ENCODE measurements at regions not wholly inside any gene's neighbourhood (a gene's known extent, or its start where the extent isn't known, plus 50 kb on each side); places are given as distances from the start of the nearest gene placed in this dataset.

- H3K9me3 Mint-ChIP-seq = peaks cover 0 to 3% of the 10 kb centered on the region in 2 experiments; a peak in 3 of 5 replicates
- Histone ChIP-seq H3K23me2 (ENCODE audit: insufficient read length, low read depth, low read length, poor library complexity, severe bottlenecking) (no peaks in the 10 kb centered on the region), H4K91ac (ENCODE audit: insufficient read length, low read depth, low read length) (no peak overlapping the region), H3K9me3 (ENCODE audit: control insufficient read depth, low read depth, low read length) (no peaks in the 10 kb centered on the region), H3K79me1 (ENCODE audit: insufficient read depth, low read depth, low read length, poor library complexity, severe bottlenecking) (no peaks in the 10 kb centered on the region), H3K56ac (ENCODE audit: insufficient read length, low read depth, low read length) (no peak overlapping the region), H2BK15ac (ENCODE audit: low read depth, low read length) (no peak overlapping the region), H2AFZ (ENCODE audit: low read length) (no peak overlapping the region), H2BK5ac (ENCODE audit: insufficient read length, low read length) (no peak overlapping the region), H4K20me1 (ENCODE audit: control insufficient read depth, insufficient read depth, insufficient read length) (no peaks in the 10 kb centered on the region), H3K79me2 (ENCODE audit: insufficient read depth, low read length) (no peaks in the 10 kb centered on the region), H3K18ac (ENCODE audit: insufficient read length, low read depth, low read length) (no peak overlapping the region), H2BK120ac (ENCODE audit: low read depth, low read length, poor library complexity, severe bottlenecking) (no peak overlapping the region), H3K9ac (ENCODE audit: extremely low read depth, insufficient read length, low read length) (no peak overlapping the region), H4K5ac (ENCODE audit: insufficient read length, low read depth, low read length) (no peak overlapping the region), H2BK20ac (ENCODE audit: low read depth, low read length, poor library complexity, severe bottlenecking) (no peak overlapping the region), H2BK12ac (ENCODE audit: insufficient read length, low read depth, low read length) (no peak overlapping the region), H3K23ac (ENCODE audit: insufficient read length, low read depth, low read length) (no peak overlapping the region), H4K8ac (replicated peaks; ENCODE audit: insufficient read length, low read depth, low read length) (no peak overlapping the region), H3K27ac (ENCODE audit: insufficient read length, low read depth, low read length) (no peak overlapping the region), H3K4me1 (ENCODE audit: insufficient read depth, low read length) (no peaks in the 10 kb centered on the region), H3K4me2 (ENCODE audit: insufficient read depth, insufficient read length, low read length) (no peak overlapping the region), H3K14ac (ENCODE audit: insufficient read depth, low read length) (no peak overlapping the region), H3T11ph (ENCODE audit: low read length) (no peak overlapping the region), H2AK5ac (ENCODE audit: insufficient read length, low read length) (no peak overlapping the region), H3K27me3 (ENCODE audit: insufficient read depth, low read length) (no peaks in the 10 kb centered on the region), H3K4ac (ENCODE audit: low read depth, low read length) (no peak overlapping the region)
- H3K36me3 Mint-ChIP-seq (ENCODE audit: insufficient read depth in 1 of 3, low read depth in 3 of 3) = 0 out of 7 replicates have a peak, but pooled peaks cover 0 to 2% (median 0%) of the 10 kb centered on the region in 3 experiments
- no peak for DNase-seq
- H3K4me3 Mint-ChIP-seq = no peak overlapping the region
- TF ChIP-seq CTCF (conservative IDR thresholded peaks at IDR 0.05) = no peak
- H3K4me1 Mint-ChIP-seq = no peaks in the 10 kb centered on the region
- H3K27me3 Mint-ChIP-seq (ENCODE audit: low read depth) = no peaks in the 10 kb centered on the region
- H3K27ac Mint-ChIP-seq = no peak overlapping the region
- no CpG with 5 or more reads among the region's 3 CpGs for WGBS (ENCODE audit: extremely low coverage, insufficient read length, low lambda C conversion rate)
Measured at GRCh38 chr2:106257830-106258229, 63.7 kb upstream of the UXS1 start.

Data from H9 (cell line).